Activated CD8-positive, alpha-beta T cell treated with anti-CD3 and anti-CD28 coated beads for 36 hours (primary cell): ENCODE measurements at regions not wholly inside any gene's neighbourhood (a gene's known extent, or its start where the extent isn't known, plus 50 kb on each side); places are given as distances from the start of the nearest gene placed in this dataset.

Source experiments
- ATAC-seq: fragments of 200-7000 bp; cut with Tn5 transposase; one replicate; pipeline ENCODE4 v1.10.0; 2021; ENCODE audit warnings: mild to moderate bottlenecking, moderate library complexity
- CTCF ChIA-PET: fragments of 350-600 bp; sonication (Branson Sonifier 250); formaldehyde crosslinking; loops from one replicate; lab custom pipeline; 2021; ENCODE audit warnings: antibody characterized with exemption; lab: Charles Lee
- POLR2A ChIA-PET: fragments of 350-600 bp; sonication (Branson Sonifier 250); formaldehyde crosslinking; loops from one replicate; lab custom pipeline; 2021; ENCODE audit warnings: antibody characterized with exemption; lab: Charles Lee
- DNase-seq: peaks from one replicate; pipeline ENCODE4 v3.0.0-alpha.2; 2020
- H3K27ac Mint-ChIP-seq: one replicate; pipeline ENCODE4 v1.8.0; 2021; ENCODE audit warnings: mild to moderate bottlenecking, mixed read lengths
- H3K27me3 Mint-ChIP-seq: one replicate; pipeline ENCODE4 v1.8.0; 2021; ENCODE audit warnings: mixed read lengths
- H3K36me3 Mint-ChIP-seq: one replicate; pipeline ENCODE4 v1.8.0; 2021; ENCODE audit warnings: low read depth, mixed read lengths
- H3K4me1 Mint-ChIP-seq: one replicate; pipeline ENCODE4 v1.8.0; 2021; ENCODE audit warnings: low read depth, mixed read lengths
- H3K4me3 Mint-ChIP-seq: one replicate; pipeline ENCODE4 v1.8.0; 2021; ENCODE audit warnings: mild to moderate bottlenecking, moderate library complexity, mixed read lengths
- H3K9me3 Mint-ChIP-seq: one replicate; pipeline ENCODE4 v1.8.0; 2021; ENCODE audit warnings: mixed read lengths
- CTCF ChIP-seq: fragments of 200-600 bp; IDR thresholded peaks from one replicate; pipeline ENCODE4 v1.8.0; 2022; ENCODE audit warnings: antibody characterized with exemption, mild to moderate bottlenecking
- intact Hi-C: fragments of 100-400 bp; cut with micrococcal nuclease; formaldehyde crosslinking; loops from one replicate; pipeline ENCODE4 v1.10.0; 2022

- Mint-ChIP-seq H3K36me3 (no peaks in the 10 kb centered on the region), H3K27me3 (no peaks in the 10 kb centered on the region), H3K4me1 (no peaks in the 10 kb centered on the region), H3K27ac (no peak overlapping the region), H3K9me3 (no peaks in the 10 kb centered on the region), H3K4me3 (no peak overlapping the region)
- ATAC-seq (no peak), DNase-seq (no peak)
- ChIA-PET CTCF (no interaction called here), POLR2A (no interaction called here)
- intact Hi-C loops: no loop called here
- TF ChIP-seq CTCF: no peak
These were observed 432.4 kb upstream of the MYT1L start for GRCh38 chr2:2763351-2764000.

DNA sequence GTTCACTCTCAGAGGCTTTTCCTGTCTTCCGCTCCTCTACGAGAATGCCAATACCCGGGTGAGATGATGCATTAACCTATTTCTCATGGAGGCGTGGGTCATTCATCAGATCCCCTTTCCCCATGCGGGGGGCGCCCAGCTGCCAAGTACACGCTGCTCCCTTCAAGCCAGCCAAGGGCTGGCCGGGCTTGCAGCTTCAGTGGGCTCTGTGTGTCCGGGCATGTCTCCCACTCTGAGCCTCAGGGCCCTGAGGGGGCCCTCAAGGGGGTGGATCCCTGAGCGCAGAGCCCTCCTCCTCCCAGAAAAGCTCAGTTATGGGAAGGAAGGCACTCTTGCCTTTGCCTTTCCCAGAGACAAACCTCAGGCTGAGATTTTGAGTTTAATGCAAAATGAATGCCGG is 431.8 kb upstream of the MYT1L start:
- no peaks in the 10 kb centered on the region for H3K36me3 Mint-ChIP-seq
- no peak overlapping the region for H3K4me3 Mint-ChIP-seq
- H3K27me3 Mint-ChIP-seq: no peaks in the 10 kb centered on the region
- H3K9me3 Mint-ChIP-seq: no peaks in the 10 kb centered on the region
- no peak for TF ChIP-seq CTCF
- intact Hi-C loops: no loop called here
- H3K4me1 Mint-ChIP-seq: no peaks in the 10 kb centered on the region
- H3K27ac Mint-ChIP-seq: no peak overlapping the region
- ChIA-PET CTCF (no interaction called here), POLR2A (no interaction called here)
- DNase-seq (no peak), ATAC-seq (no peak)

DNA sequence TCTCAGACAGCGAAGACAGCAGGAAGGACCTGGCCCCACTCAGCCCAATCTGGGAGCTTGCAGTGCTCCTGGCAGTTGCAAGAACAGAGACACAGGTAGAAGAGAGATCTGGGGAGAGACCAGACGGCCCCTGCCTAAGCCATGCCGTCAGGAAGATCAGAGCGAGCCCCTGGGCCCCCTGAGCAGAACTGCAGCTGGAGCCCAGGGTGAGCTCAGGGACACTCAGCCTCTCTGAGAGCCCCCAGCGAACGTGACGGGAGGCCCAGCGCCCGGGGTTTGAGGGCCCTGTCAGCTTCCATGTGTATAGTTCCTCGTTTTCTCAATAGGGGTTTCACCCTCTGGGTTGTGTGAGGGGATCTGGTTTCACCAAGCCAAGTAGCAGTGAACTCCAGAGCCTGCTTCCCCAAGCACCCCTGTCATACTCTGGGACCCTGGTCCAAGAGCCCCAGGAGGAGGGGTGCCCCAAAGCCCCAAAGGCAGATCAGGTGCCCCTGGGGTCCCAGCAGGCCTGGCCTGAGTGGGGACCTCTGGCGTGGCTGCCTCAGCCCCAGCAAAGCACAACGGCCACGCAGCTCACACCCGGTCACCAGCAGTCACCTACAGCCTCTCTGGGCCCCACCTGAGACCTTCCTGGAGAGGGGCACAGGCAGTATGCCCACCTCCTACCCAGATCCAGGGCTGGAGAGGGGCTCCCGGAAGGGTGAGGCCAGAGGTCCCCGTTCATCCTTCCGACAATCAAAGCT is 431.3 kb upstream of the MYT1L start:
- Mint-ChIP-seq H3K4me1 (no peaks in the 10 kb centered on the region), H3K4me3 (no peak overlapping the region), H3K9me3 (no peaks in the 10 kb centered on the region), H3K36me3 (no peaks in the 10 kb centered on the region), H3K27me3 (no peaks in the 10 kb centered on the region), H3K27ac (no peak overlapping the region)
- intact Hi-C loops: no loop called here
- CTCF ChIA-PET: no interaction called here
- no peak for TF ChIP-seq CTCF
- ATAC-seq (no peak), DNase-seq (no peak)
- POLR2A ChIA-PET: no interaction called here

DNA sequence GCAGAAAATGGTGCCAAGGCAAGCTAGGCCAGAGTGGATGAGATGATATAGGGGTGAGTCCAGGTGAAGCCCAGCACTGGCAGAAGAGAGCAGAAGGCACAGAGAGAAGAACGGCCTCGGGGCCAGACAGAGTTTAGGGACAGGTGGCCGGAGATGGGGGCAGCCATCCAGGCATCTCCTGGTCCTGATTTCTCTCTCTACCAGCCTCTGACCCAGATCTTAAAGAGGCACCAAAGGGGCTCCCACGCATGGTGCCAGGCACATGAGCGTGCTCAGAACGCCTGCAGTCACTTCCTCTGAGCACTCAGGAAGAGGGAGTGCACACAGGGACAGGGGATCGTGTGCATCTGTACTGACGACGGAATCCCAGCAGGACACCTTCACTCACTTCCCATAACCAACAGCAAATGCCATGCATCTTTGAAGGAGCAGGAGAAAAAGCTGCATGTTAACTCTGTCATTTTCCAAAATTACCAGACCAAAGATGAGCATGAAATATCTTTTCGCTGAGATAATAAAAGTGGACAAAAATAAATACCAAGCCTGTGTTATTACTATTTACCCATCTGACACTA is 427.8 kb upstream of the MYT1L start:
- POLR2A ChIA-PET: no interaction called here
- ATAC-seq: no peak
- intact Hi-C loops: no loop called here
- CTCF ChIA-PET: no interaction called here
- DNase-seq: no peak
- no peaks in the 10 kb centered on the region for H3K4me1 Mint-ChIP-seq
- no peak for TF ChIP-seq CTCF
- peaks cover 6% of the 10 kb centered on the region for H3K9me3 Mint-ChIP-seq
- H3K27ac Mint-ChIP-seq: no peak overlapping the region
- H3K4me3 Mint-ChIP-seq: no peak overlapping the region
- no peaks in the 10 kb centered on the region for H3K27me3 Mint-ChIP-seq
- no peaks in the 10 kb centered on the region for H3K36me3 Mint-ChIP-seq

DNA sequence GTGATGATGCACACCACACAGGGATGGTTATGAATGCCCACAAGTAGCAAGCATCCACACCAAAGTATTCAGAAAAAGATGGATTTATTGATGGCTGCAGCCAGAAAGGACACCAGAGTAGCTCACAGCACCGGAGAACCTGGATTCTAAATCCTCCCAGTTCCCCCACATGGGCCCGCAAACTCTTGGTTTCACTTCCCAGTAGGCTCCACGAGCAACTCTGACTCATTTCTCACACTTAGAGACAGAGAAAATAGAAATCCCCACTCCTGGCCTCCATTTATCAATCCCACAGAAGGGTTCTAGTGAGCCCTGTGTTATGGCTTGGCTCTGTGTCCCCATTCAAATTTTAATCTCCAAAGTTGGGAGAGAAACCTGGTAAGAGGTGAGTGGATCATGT is 426.7 kb upstream of the MYT1L start:
- ChIA-PET POLR2A (no interaction called here), CTCF (no interaction called here)
- ATAC-seq (no peak), DNase-seq (no peak)
- H3K36me3 Mint-ChIP-seq: no peaks in the 10 kb centered on the region
- no peaks in the 10 kb centered on the region for H3K4me1 Mint-ChIP-seq
- no peak for TF ChIP-seq CTCF
- no peak overlapping the region for H3K4me3 Mint-ChIP-seq
- H3K27me3 Mint-ChIP-seq: no peaks in the 10 kb centered on the region
- no peak overlapping the region for H3K27ac Mint-ChIP-seq
- intact Hi-C loops: no loop called here
- H3K9me3 Mint-ChIP-seq: peaks cover 13% of the 10 kb centered on the region
